ENCODE measurements at regions not wholly inside any gene's neighbourhood (a gene's known extent, or its start where the extent isn't known, plus 50 kb on each side); places are given as distances from the start of the nearest gene placed in this dataset.

- TF ChIP-seq NRF1 (IDR thresholded peaks at IDR 0.05; ENCODE audit: low read depth, low read length) (no peak), ZNF274 (IDR thresholded peaks at IDR 0.05; ENCODE audit: borderline replicate concordance, extremely low read depth, low read length) (no peak), POLR2A (IDR thresholded peaks at IDR 0.05; ENCODE audit: control extremely low read depth in 1 of 2, low read depth in 2 of 2, low read length in 2 of 2) (no peak), CTCF (IDR thresholded peaks at IDR 0.05; ENCODE audit: control extremely low read depth in 1 of 3, insufficient read depth in 1 of 3, low read depth in 1 of 3, low read length in 3 of 3) (no peak), RFX5 (IDR thresholded peaks at IDR 0.05; ENCODE audit: borderline replicate concordance, low read depth, low read length) (no peak), KDM5A (IDR thresholded peaks at IDR 0.05; ENCODE audit: low read length) (no peak), SIX5 (IDR thresholded peaks at IDR 0.05; ENCODE audit: low read depth, low read length) (no peak), RAD21 (IDR thresholded peaks at IDR 0.05 in 1 of 2, conservative IDR thresholded peaks at IDR 0.05 in 1 of 2; ENCODE audit: low read depth in 2 of 2, low read length in 2 of 2) (no peak), SP1 (IDR thresholded peaks at IDR 0.05; ENCODE audit: low read depth, low read length) (no peak), BCL11A (IDR thresholded peaks at IDR 0.05; ENCODE audit: low read depth in 2 of 2, low read length in 2 of 2) (no peak), BRCA1 (IDR thresholded peaks at IDR 0.05; ENCODE audit: low read depth, low read length) (no peak), TAF7 (optimal IDR thresholded peaks at IDR 0.05; ENCODE audit: borderline replicate concordance, low read depth, low read length) (no peak), HDAC2 (IDR thresholded peaks at IDR 0.05; ENCODE audit: borderline replicate concordance in 1 of 2, low read depth in 2 of 2, low read length in 2 of 2) (no peak), POLR2AphosphoS5 (IDR thresholded peaks at IDR 0.05; ENCODE audit: low read depth, low read length) (no peak)
Measured at GRCh38 chr15:45855907-45856579, 221.2 kb downstream of the SQOR start.

Measured in H1 (cell line).